ENCODE measurements at regions not wholly inside any gene's neighbourhood (a gene's known extent, or its start where the extent isn't known, plus 50 kb on each side); places are given as distances from the start of the nearest gene placed in this dataset.
"Not testable (repeated sequence)": the region's sequence is repeated elsewhere in the genome, so short reads cannot be mapped to it uniquely, and the experiment has no call there.

DNA sequence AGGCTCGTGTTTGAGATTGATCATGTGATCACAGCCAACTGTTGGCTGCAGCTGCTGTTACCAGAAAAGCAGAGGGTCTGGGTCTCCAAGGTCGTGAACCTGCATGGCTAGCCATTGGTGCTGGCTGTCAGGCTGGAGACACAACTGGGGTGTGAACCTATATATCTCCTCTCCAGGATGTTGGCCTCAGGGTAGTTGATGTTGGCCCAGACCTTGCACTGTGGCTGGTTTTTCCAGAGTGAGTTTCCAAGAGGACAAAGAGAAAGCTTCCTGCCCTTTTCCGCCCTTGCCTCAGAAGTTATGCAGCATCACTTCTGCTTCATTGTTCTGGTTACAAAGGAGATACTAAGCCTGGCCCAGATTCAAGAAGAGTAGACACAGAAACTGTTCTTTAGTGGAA is 607.8 kb upstream of the HS3ST1 start:
- Histone ChIP-seq H3K4me1 (ENCODE audit: control insufficient read depth in 2 of 2, insufficient read depth in 2 of 2, low read length in 2 of 2) (no peaks in the 10 kb centered on the region), H3K27me3 (ENCODE audit: control insufficient read depth in 2 of 2, insufficient read depth in 2 of 2, low read length in 2 of 2) (no peaks in the 10 kb centered on the region), H3K4me3 (ENCODE audit: low read length in 2 of 2) (no peak overlapping the region), H3K27ac (ENCODE audit: low read depth in 2 of 2, low read length in 2 of 2) (no peak overlapping the region), H3K9ac (ENCODE audit: low read depth in 1 of 2, low read length in 2 of 2) (no peak overlapping the region), H3K9me3 (ENCODE audit: control insufficient read depth in 2 of 2, low read length in 2 of 2) (peaks cover 0 to 5% of the 10 kb centered on the region in 2 donors), H3K36me3 (ENCODE audit: control insufficient read depth in 2 of 2, insufficient read depth in 2 of 2, low read length in 2 of 2) (no peaks in the 10 kb centered on the region)

DNA sequence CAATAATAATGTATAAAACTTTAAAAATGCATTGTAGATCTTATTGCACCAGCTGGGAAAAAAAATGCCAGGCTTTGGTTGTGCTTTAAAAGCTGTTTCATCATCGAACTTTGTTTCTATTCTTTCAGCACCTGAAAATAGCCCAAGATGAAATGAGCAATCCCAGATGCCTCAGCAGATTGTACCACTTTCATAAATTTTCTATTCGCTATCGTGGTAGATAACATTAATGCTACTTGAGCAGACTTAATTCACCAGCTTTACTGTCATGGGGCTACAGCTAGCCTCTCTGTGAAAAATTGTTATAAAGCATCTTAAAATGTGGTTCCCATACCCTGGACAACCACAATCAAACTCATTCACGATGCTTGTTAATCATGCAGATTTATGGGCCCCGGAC is 599.6 kb upstream of the HS3ST1 start:
- no peak overlapping the region for H3K9ac ChIP-seq (ENCODE audit: low read depth in 1 of 2, low read length in 2 of 2)
- no peaks in the 10 kb centered on the region for H3K4me1 ChIP-seq (ENCODE audit: control insufficient read depth in 2 of 2, insufficient read depth in 2 of 2, low read length in 2 of 2)
- H3K9me3 ChIP-seq (ENCODE audit: control insufficient read depth in 2 of 2, low read length in 2 of 2): no peaks in the 10 kb centered on the region
- H3K27me3 ChIP-seq (ENCODE audit: control insufficient read depth in 2 of 2, insufficient read depth in 2 of 2, low read length in 2 of 2): no peaks in the 10 kb centered on the region
- H3K27ac ChIP-seq (ENCODE audit: low read depth in 2 of 2, low read length in 2 of 2): no peak overlapping the region
- no peak overlapping the region for H3K4me3 ChIP-seq (ENCODE audit: low read length in 2 of 2)
- no peaks in the 10 kb centered on the region for H3K36me3 ChIP-seq (ENCODE audit: control insufficient read depth in 2 of 2, insufficient read depth in 2 of 2, low read length in 2 of 2)

DNA sequence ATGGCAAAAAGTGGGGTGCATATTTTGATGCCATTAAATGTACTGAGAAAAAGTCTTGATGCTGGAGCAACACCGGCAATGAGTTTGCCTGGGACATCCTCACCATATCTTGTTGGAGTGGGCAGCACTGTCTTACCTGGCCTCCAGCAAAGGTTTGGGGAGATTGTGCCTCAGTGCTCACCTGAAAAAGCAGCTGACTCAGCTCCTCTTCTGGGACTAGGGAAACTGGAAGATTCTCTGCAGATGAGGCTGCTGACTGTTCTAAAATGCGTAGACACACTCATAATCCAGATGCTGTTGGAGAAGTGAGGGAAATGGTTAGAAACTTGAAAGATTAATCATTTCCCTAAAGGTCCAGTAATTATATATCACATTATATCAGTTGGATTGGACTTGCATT is 593.7 kb upstream of the HS3ST1 start:
- Histone ChIP-seq H3K4me3 (ENCODE audit: low read length in 2 of 2) (no peak overlapping the region), H3K9ac (ENCODE audit: low read depth in 1 of 2, low read length in 2 of 2) (no peak overlapping the region), H3K27ac (ENCODE audit: low read depth in 2 of 2, low read length in 2 of 2) (no peak overlapping the region), H3K27me3 (ENCODE audit: control insufficient read depth in 2 of 2, insufficient read depth in 2 of 2, low read length in 2 of 2) (no peaks in the 10 kb centered on the region), H3K4me1 (ENCODE audit: control insufficient read depth in 2 of 2, insufficient read depth in 2 of 2, low read length in 2 of 2) (no peaks in the 10 kb centered on the region), H3K36me3 (ENCODE audit: control insufficient read depth in 2 of 2, insufficient read depth in 2 of 2, low read length in 2 of 2) (no peaks in the 10 kb centered on the region), H3K9me3 (ENCODE audit: control insufficient read depth in 2 of 2, low read length in 2 of 2) (no peaks in the 10 kb centered on the region)

DNA sequence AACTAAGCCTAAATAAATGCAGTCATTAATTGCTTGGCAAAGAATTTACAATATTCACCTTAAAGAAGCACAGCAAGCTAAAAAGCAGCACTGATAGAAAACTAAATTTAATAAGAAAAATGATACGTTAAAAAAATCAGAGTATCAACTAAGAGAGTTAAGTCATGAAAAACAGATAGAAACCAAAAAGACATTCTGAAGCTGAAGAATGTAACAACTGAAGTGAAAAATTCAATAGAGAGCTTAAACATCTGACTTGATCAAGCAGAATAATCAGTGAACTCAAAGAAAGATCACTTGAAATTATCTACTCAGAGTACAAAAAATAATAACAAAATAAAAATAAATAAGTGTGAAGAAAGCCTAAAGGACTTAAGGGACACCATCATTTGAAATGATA is 588.0 kb upstream of the HS3ST1 start:
- no peak overlapping the region for H3K27ac ChIP-seq (ENCODE audit: low read depth in 2 of 2, low read length in 2 of 2)
- H3K9ac ChIP-seq (ENCODE audit: low read depth in 1 of 2, low read length in 2 of 2): no peak overlapping the region
- no peaks in the 10 kb centered on the region for H3K36me3 ChIP-seq (ENCODE audit: control insufficient read depth in 2 of 2, insufficient read depth in 2 of 2, low read length in 2 of 2)
- H3K4me3 ChIP-seq (ENCODE audit: low read length in 2 of 2): no peak overlapping the region
- H3K9me3 ChIP-seq (ENCODE audit: control insufficient read depth in 2 of 2, low read length in 2 of 2): no peaks in the 10 kb centered on the region
- no peaks in the 10 kb centered on the region for H3K4me1 ChIP-seq (ENCODE audit: control insufficient read depth in 2 of 2, insufficient read depth in 2 of 2, low read length in 2 of 2)
- H3K27me3 ChIP-seq (ENCODE audit: control insufficient read depth in 2 of 2, insufficient read depth in 2 of 2, low read length in 2 of 2): no peaks in the 10 kb centered on the region

DNA sequence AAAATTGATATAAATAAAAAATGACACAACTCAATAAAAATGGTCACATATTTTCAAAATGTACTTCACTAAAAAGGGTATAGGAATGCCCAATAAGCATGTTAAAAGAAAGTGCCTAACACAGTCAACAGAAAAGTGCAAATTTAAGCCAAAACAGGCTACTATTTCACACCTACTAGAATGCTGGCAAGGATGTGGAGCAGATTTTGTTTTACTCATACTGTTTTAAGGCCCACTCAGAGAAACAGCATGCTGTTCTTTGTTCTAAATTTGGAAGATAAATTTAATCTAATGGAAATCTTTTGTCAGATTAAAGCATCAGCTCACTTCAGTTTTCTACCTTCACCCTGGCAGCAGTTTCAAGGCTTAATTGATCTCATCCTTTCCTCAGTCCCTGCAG is 576.8 kb upstream of the HS3ST1 start:
- H3K27ac ChIP-seq (ENCODE audit: low read depth in 2 of 2, low read length in 2 of 2): no peak overlapping the region
- H3K9ac ChIP-seq (ENCODE audit: low read depth in 1 of 2, low read length in 2 of 2): no peak overlapping the region
- no peaks in the 10 kb centered on the region for H3K9me3 ChIP-seq (ENCODE audit: control insufficient read depth in 2 of 2, low read length in 2 of 2)
- H3K36me3 ChIP-seq (ENCODE audit: control insufficient read depth in 2 of 2, insufficient read depth in 2 of 2, low read length in 2 of 2): no peaks in the 10 kb centered on the region
- H3K27me3 ChIP-seq (ENCODE audit: control insufficient read depth in 2 of 2, insufficient read depth in 2 of 2, low read length in 2 of 2): no peaks in the 10 kb centered on the region
- no peaks in the 10 kb centered on the region for H3K4me1 ChIP-seq (ENCODE audit: control insufficient read depth in 2 of 2, insufficient read depth in 2 of 2, low read length in 2 of 2)
- H3K4me3 ChIP-seq (ENCODE audit: low read length in 2 of 2): no peak overlapping the region

DNA sequence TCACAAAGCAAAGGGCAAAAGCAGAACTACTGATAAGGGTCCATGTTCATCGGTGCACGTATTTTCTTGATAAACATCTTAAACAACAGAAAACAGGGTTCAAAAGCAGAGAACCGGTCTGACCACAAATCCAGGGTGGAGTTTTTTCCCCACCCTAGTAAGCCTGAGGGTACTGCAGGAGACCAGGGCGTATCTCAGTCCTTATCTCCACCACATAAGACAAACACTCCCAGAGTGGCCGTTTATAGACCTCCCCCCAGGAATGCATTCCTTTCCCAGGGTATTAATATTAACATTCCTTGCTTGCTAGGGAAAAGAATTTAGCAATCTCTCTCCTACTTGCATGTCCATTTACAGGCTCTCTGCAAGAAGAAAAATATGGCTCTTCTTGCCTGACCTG is 567.9 kb upstream of the HS3ST1 start:
- not testable (repeated sequence) for H3K9me3 ChIP-seq (ENCODE audit: control insufficient read depth in 2 of 2, low read length in 2 of 2); H3K27ac ChIP-seq (ENCODE audit: low read depth in 2 of 2, low read length in 2 of 2); H3K9ac ChIP-seq (ENCODE audit: low read depth in 1 of 2, low read length in 2 of 2); H3K4me3 ChIP-seq (ENCODE audit: low read length in 2 of 2); H3K27me3 ChIP-seq (ENCODE audit: control insufficient read depth in 2 of 2, insufficient read depth in 2 of 2, low read length in 2 of 2); H3K4me1 ChIP-seq (ENCODE audit: control insufficient read depth in 2 of 2, insufficient read depth in 2 of 2, low read length in 2 of 2); H3K36me3 ChIP-seq (ENCODE audit: control insufficient read depth in 2 of 2, insufficient read depth in 2 of 2, low read length in 2 of 2)

DNA sequence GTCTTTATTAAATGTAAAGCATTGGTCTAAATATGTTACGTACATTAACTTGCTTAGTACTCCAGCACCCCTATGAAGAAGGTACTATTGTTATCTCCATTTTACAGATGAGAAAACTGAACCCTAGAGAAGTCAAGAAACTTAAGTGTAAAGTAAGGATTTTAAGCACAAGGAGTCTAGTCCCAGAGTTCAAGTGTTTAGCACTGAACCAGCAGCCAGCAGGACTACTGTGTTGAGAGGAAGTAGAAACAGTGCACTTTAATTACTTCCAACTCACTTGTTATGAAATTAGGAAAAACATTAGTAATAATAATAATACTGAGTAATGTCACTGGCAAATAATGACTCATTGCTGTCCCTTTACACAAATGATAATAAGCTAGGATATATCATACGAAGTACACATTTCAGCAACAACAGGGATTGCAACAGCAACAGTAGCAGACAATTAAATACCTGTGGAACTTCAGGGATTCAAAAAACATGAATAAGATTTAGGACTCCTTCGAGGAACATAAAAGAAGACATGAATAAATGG is 548.1 kb upstream of the HS3ST1 start:
- Histone ChIP-seq H3K36me3 (ENCODE audit: control insufficient read depth in 2 of 2, insufficient read depth in 2 of 2, low read length in 2 of 2) (no peaks in the 10 kb centered on the region), H3K4me1 (ENCODE audit: control insufficient read depth in 2 of 2, insufficient read depth in 2 of 2, low read length in 2 of 2) (no peaks in the 10 kb centered on the region)

DNA sequence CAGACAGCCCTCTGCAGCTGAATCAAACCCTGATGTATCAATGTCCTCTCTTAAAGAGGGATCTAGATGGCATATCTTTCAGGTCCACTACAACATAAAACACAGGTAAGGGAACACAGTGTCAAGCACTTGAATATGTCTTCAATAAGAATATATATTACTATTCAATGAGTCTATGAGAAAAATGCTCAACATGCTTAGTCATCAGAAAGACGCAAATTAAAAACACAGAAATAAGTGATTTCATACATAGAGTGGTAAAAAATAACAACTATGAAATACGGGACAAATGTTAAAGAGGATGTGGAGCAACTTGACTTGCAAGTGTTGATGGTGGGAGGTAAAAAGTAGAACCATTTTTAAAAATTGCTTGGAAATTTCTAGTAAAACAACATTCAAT is 544.6 kb upstream of the HS3ST1 start:
- Histone ChIP-seq H3K4me3 (ENCODE audit: low read length in 2 of 2) (no peak overlapping the region), H3K9ac (ENCODE audit: low read depth in 1 of 2, low read length in 2 of 2) (no peak overlapping the region), H3K36me3 (ENCODE audit: control insufficient read depth in 2 of 2, insufficient read depth in 2 of 2, low read length in 2 of 2) (no peaks in the 10 kb centered on the region), H3K9me3 (ENCODE audit: control insufficient read depth in 2 of 2, low read length in 2 of 2) (no peaks in the 10 kb centered on the region), H3K27me3 (ENCODE audit: control insufficient read depth in 2 of 2, insufficient read depth in 2 of 2, low read length in 2 of 2) (no peaks in the 10 kb centered on the region), H3K4me1 (ENCODE audit: control insufficient read depth in 2 of 2, insufficient read depth in 2 of 2, low read length in 2 of 2) (no peaks in the 10 kb centered on the region), H3K27ac (ENCODE audit: low read depth in 2 of 2, low read length in 2 of 2) (no peak overlapping the region)

More for the DNA sequence above, 548.1 kb upstream of the HS3ST1 start:
- Histone ChIP-seq H3K9me3 (ENCODE audit: control insufficient read depth in 2 of 2, low read length in 2 of 2) (no peaks in the 10 kb centered on the region), H3K27ac (ENCODE audit: low read depth in 2 of 2, low read length in 2 of 2) (no peak overlapping the region), H3K4me3 (ENCODE audit: low read length in 2 of 2) (no peak overlapping the region), H3K27me3 (ENCODE audit: control insufficient read depth in 2 of 2, insufficient read depth in 2 of 2, low read length in 2 of 2) (no peaks in the 10 kb centered on the region), H3K9ac (ENCODE audit: low read depth in 1 of 2, low read length in 2 of 2) (no peak overlapping the region)

DNA sequence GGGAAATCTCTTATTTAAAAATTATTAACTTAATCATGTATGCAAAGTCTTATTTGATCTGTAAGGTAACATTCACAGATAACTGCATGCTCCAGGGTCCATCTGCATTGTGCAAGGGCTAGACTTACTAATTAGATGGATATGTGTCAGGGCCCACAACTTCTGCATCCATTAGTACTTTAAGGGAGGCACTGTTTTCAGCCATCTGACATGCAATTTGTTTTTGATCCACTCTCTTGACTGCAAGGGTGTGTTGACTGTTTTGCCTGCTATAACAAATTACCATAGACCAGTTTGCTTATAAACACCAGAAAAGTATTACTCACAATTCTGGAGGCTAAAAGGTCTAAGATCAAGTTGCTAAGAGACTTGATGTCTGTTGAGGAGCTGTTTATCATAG is 542.1 kb upstream of the HS3ST1 start:
- no peaks in the 10 kb centered on the region for H3K27me3 ChIP-seq (ENCODE audit: control insufficient read depth in 2 of 2, insufficient read depth in 2 of 2, low read length in 2 of 2)
- no peaks in the 10 kb centered on the region for H3K9me3 ChIP-seq (ENCODE audit: control insufficient read depth in 2 of 2, low read length in 2 of 2)
- no peak overlapping the region for H3K9ac ChIP-seq (ENCODE audit: low read depth in 1 of 2, low read length in 2 of 2)
- no peaks in the 10 kb centered on the region for H3K4me1 ChIP-seq (ENCODE audit: control insufficient read depth in 2 of 2, insufficient read depth in 2 of 2, low read length in 2 of 2)
- H3K27ac ChIP-seq (ENCODE audit: low read depth in 2 of 2, low read length in 2 of 2): no peak overlapping the region
- H3K4me3 ChIP-seq (ENCODE audit: low read length in 2 of 2): no peak overlapping the region
- H3K36me3 ChIP-seq (ENCODE audit: control insufficient read depth in 2 of 2, insufficient read depth in 2 of 2, low read length in 2 of 2): no peaks in the 10 kb centered on the region

DNA sequence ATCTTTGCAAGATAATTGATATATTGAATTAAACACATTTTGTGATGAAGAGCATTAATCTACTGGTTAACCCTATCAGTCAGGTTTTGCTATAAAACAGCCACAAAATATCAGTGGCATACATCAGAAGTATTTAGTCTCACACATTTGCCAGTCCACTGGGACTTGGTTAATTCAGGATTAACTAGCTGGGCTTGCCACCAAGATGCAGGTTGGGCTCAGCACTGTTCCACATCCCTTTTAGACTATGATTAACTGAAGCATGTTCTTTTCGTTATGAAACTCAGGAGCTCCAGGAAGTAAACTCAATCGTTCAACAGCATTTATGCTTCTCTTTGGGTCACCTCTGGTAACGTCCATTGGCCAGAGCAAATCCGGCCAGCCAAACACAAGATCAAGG is 538.1 kb upstream of the HS3ST1 start:
- no peak overlapping the region for H3K9ac ChIP-seq (ENCODE audit: low read depth in 1 of 2, low read length in 2 of 2)
- no peaks in the 10 kb centered on the region for H3K4me1 ChIP-seq (ENCODE audit: control insufficient read depth in 2 of 2, insufficient read depth in 2 of 2, low read length in 2 of 2)
- no peak overlapping the region for H3K4me3 ChIP-seq (ENCODE audit: low read length in 2 of 2)
- H3K9me3 ChIP-seq (ENCODE audit: control insufficient read depth in 2 of 2, low read length in 2 of 2): no peaks in the 10 kb centered on the region
- no peaks in the 10 kb centered on the region for H3K36me3 ChIP-seq (ENCODE audit: control insufficient read depth in 2 of 2, insufficient read depth in 2 of 2, low read length in 2 of 2)
- H3K27me3 ChIP-seq (ENCODE audit: control insufficient read depth in 2 of 2, insufficient read depth in 2 of 2, low read length in 2 of 2): no peaks in the 10 kb centered on the region
- H3K27ac ChIP-seq (ENCODE audit: low read depth in 2 of 2, low read length in 2 of 2): no peak overlapping the region

DNA sequence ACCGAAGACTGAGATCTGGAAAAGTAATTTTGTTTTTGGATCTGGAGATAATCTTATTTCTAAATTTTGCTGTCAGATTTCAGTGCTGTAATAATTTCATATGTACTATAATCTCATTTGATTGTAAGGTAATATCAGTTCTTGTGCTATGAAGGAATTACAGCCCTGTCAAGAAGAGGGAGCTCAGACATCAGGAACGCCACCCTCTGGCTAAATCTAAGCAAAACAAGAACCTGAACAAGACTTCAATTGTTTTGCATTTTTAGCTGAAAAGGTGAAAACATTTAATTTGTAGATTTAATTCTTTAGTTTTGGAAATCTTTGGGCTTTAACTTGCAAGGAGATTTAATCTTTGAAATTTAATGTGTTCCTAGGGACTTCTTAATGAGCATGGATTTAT is 525.4 kb upstream of the HS3ST1 start:
- Histone ChIP-seq H3K27me3 (ENCODE audit: control insufficient read depth in 2 of 2, insufficient read depth in 2 of 2, low read length in 2 of 2) (no peaks in the 10 kb centered on the region), H3K27ac (ENCODE audit: low read depth in 2 of 2, low read length in 2 of 2) (no peak overlapping the region), H3K9ac (ENCODE audit: low read depth in 1 of 2, low read length in 2 of 2) (no peak overlapping the region), H3K9me3 (ENCODE audit: control insufficient read depth in 2 of 2, low read length in 2 of 2) (no peaks in the 10 kb centered on the region), H3K4me3 (ENCODE audit: low read length in 2 of 2) (no peak overlapping the region), H3K36me3 (ENCODE audit: control insufficient read depth in 2 of 2, insufficient read depth in 2 of 2, low read length in 2 of 2) (no peaks in the 10 kb centered on the region), H3K4me1 (ENCODE audit: control insufficient read depth in 2 of 2, insufficient read depth in 2 of 2, low read length in 2 of 2) (no peaks in the 10 kb centered on the region)
